PC-3 (cell line): ENCODE measurements at regions not wholly inside any gene's neighbourhood (a gene's known extent, or its start where the extent isn't known, plus 50 kb on each side); places are given as distances from the start of the nearest gene placed in this dataset.

Experiments used
- EZH2 ChIP-seq: fragments of 300-600 bp; sonication (generic); IDR thresholded peaks from one replicate; pipeline ENCODE4 v1.6.1; 2017; ENCODE audit warnings: antibody characterized with exemption, mild to moderate bottlenecking, low read length; ENCODE audit not compliant: unreplicated experiment
- EZH2phosphoT487 ChIP-seq: fragments of 300-600 bp; sonication (generic); IDR thresholded peaks from 2 replicates; pipeline ENCODE4 v1.6.1; 2018; ENCODE audit warnings: mild to moderate bottlenecking, antibody characterized with exemption, low read length, borderline replicate concordance
- TF ChIP-seq, protein P1 (sequence below): fragments of 300-600 bp; sonication (generic); conservative IDR thresholded peaks from 2 replicates; pipeline ENCODE4 v1.5.1; 2017; ENCODE audit warnings: antibody characterized with exemption, low read depth, mild to moderate bottlenecking, low read length

DNA sequence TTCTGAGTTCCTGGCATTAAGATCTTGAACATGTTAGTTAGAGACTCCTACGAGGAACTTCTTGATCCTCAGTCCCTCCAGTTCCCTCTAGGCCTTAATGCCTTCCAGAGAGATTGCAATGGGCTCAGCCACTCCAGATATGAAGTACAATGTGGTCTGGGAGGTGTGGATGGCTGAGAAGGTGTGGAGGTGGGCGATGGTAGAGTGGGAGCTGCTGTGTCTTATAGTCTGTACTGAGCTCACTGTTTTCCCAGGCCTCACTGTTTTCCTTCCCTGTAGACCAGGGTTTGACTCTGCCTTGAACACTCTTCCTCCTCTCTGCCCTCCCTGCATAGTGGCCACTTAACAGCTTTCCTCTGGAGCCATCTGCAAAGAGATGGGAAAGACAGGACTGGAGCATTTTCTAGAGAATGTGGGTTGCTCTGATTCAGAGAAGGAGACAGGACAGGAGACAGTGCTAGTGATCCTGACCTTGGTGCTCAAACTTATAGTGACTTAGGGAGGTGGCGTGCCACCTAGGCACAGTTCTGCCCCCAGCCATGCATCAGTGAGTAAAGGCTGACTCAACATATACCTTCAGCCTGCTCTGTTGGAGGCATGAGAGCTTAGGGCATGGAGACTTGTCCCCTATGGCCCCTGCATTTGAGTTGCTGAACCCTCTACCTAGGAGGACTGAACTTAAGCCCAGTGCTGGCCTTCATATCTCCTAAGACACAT lies 129.7 kb downstream of the TDRD15 start:
- TF ChIP-seq, protein P1, sequence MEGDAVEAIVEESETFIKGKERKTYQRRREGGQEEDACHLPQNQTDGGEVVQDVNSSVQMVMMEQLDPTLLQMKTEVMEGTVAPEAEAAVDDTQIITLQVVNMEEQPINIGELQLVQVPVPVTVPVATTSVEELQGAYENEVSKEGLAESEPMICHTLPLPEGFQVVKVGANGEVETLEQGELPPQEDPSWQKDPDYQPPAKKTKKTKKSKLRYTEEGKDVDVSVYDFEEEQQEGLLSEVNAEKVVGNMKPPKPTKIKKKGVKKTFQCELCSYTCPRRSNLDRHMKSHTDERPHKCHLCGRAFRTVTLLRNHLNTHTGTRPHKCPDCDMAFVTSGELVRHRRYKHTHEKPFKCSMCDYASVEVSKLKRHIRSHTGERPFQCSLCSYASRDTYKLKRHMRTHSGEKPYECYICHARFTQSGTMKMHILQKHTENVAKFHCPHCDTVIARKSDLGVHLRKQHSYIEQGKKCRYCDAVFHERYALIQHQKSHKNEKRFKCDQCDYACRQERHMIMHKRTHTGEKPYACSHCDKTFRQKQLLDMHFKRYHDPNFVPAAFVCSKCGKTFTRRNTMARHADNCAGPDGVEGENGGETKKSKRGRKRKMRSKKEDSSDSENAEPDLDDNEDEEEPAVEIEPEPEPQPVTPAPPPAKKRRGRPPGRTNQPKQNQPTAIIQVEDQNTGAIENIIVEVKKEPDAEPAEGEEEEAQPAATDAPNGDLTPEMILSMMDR: no peak
- TF ChIP-seq EZH2phosphoT487 (no peak), EZH2 (no peak)
